Stimulated activated naive CD8-positive, alpha-beta T cell treated with anti-CD3 and anti-CD28 coated beads, Interleukin-15, Interleukin-2, amounts not matched to agents 100 U/mL and 50 U/mL, for 24 hours (primary cell): ENCODE measurements at regions not wholly inside any gene's neighbourhood (a gene's known extent, or its start where the extent isn't known, plus 50 kb on each side); places are given as distances from the start of the nearest gene placed in this dataset.
A peak's percentile ranks its signal among the peaks of the same experiment; 100 is the strongest.
"Not testable (repeated sequence)": the region's sequence is repeated elsewhere in the genome, so short reads cannot be mapped to it uniquely, and the experiment has no call there.

ENCODE experiments used
- ATAC-seq: fragments of 150-1000 bp; cut with Tn5 transposase; one replicate; pipeline ENCODE4 v1.10.0; 2021
- DNase-seq: peaks from one replicate; pipeline ENCODE4 v3.0.0; 2021

- not testable (repeated sequence) for DNase-seq, ATAC-seq
Measured at GRCh38 chr15:59783774-59784520, 94.8 kb upstream of the BNIP2 start.

- ATAC-seq (no peak), DNase-seq (no peak)
Measured at GRCh38 chr15:59779110-59779509, 90.0 kb upstream of the BNIP2 start.

GRCh38 chr15:59764775-59765174, 75.7 kb upstream of the BNIP2 start:
- DNase-seq (no peak), ATAC-seq (no peak)

- DNase-seq (no peak), ATAC-seq (no peak)
Measured at GRCh38 chr15:59762558-59762957, 73.4 kb upstream of the BNIP2 start.

- DNase-seq, ATAC-seq: not testable (repeated sequence)
Measured at GRCh38 chr15:59760256-59760655, 71.1 kb upstream of the BNIP2 start.

GRCh38 chr15:59751552-59752413, 62.7 kb upstream of the BNIP2 start:
- no peak for DNase-seq
- peak; percentile 81 for ATAC-seq

- no peak for DNase-seq
- no peak for ATAC-seq
Measured at GRCh38 chr15:59746777-59747176, 57.7 kb upstream of the BNIP2 start.

- DNase-seq (no peak), ATAC-seq (no peak)
Measured at GRCh38 chr15:59741274-59741906, 52.3 kb upstream of the BNIP2 start.

- DNase-seq (no peak), ATAC-seq (no peak)
Measured at GRCh38 chr15:59739557-59740186, 50.6 kb upstream of the BNIP2 start.
